ENCODE measurements at regions not wholly inside any gene's neighbourhood (a gene's known extent, or its start where the extent isn't known, plus 50 kb on each side); places are given as distances from the start of the nearest gene placed in this dataset.

GRCh38 chr15:61483599-61483998 is 254.5 kb upstream of the RORA start (continued):
- TF ChIP-seq PREB (CRISPR knock-in tag; IDR thresholded peaks at IDR 0.05; ENCODE audit: borderline replicate concordance), result no peak
- TF ChIP-seq, protein P1, sequence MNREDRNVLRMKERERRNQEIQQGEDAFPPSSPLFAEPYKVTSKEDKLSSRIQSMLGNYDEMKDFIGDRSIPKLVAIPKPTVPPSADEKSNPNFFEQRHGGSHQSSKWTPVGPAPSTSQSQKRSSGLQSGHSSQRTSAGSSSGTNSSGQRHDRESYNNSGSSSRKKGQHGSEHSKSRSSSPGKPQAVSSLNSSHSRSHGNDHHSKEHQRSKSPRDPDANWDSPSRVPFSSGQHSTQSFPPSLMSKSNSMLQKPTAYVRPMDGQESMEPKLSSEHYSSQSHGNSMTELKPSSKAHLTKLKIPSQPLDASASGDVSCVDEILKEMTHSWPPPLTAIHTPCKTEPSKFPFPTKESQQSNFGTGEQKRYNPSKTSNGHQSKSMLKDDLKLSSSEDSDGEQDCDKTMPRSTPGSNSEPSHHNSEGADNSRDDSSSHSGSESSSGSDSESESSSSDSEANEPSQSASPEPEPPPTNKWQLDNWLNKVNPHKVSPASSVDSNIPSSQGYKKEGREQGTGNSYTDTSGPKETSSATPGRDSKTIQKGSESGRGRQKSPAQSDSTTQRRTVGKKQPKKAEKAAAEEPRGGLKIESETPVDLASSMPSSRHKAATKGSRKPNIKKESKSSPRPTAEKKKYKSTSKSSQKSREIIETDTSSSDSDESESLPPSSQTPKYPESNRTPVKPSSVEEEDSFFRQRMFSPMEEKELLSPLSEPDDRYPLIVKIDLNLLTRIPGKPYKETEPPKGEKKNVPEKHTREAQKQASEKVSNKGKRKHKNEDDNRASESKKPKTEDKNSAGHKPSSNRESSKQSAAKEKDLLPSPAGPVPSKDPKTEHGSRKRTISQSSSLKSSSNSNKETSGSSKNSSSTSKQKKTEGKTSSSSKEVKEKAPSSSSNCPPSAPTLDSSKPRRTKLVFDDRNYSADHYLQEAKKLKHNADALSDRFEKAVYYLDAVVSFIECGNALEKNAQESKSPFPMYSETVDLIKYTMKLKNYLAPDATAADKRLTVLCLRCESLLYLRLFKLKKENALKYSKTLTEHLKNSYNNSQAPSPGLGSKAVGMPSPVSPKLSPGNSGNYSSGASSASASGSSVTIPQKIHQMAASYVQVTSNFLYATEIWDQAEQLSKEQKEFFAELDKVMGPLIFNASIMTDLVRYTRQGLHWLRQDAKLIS (CRISPR knock-in tag; IDR thresholded peaks at IDR 0.05; ENCODE audit: borderline replicate concordance), result no peak
- TF ChIP-seq GRHL2 (CRISPR knock-in tag; IDR thresholded peaks at IDR 0.05; ENCODE audit: insufficient replicate concordance, severe bottlenecking), result no peak
- TF ChIP-seq, protein P2, sequence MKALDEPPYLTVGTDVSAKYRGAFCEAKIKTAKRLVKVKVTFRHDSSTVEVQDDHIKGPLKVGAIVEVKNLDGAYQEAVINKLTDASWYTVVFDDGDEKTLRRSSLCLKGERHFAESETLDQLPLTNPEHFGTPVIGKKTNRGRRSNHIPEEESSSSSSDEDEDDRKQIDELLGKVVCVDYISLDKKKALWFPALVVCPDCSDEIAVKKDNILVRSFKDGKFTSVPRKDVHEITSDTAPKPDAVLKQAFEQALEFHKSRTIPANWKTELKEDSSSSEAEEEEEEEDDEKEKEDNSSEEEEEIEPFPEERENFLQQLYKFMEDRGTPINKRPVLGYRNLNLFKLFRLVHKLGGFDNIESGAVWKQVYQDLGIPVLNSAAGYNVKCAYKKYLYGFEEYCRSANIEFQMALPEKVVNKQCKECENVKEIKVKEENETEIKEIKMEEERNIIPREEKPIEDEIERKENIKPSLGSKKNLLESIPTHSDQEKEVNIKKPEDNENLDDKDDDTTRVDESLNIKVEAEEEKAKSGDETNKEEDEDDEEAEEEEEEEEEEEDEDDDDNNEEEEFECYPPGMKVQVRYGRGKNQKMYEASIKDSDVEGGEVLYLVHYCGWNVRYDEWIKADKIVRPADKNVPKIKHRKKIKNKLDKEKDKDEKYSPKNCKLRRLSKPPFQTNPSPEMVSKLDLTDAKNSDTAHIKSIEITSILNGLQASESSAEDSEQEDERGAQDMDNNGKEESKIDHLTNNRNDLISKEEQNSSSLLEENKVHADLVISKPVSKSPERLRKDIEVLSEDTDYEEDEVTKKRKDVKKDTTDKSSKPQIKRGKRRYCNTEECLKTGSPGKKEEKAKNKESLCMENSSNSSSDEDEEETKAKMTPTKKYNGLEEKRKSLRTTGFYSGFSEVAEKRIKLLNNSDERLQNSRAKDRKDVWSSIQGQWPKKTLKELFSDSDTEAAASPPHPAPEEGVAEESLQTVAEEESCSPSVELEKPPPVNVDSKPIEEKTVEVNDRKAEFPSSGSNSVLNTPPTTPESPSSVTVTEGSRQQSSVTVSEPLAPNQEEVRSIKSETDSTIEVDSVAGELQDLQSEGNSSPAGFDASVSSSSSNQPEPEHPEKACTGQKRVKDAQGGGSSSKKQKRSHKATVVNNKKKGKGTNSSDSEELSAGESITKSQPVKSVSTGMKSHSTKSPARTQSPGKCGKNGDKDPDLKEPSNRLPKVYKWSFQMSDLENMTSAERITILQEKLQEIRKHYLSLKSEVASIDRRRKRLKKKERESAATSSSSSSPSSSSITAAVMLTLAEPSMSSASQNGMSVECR (CRISPR knock-in tag; IDR thresholded peaks at IDR 0.05; ENCODE audit: borderline replicate concordance), result no peak

GRCh38 chr15:61481886-61482285 is 252.8 kb upstream of the RORA start:
- ATAC-seq, result no peak
- DNase-seq (ENCODE audit: low spot score), result no peak
- POLR2A ChIA-PET, result no interaction called here
- Mint-ChIP-seq H3K4me3 (no peak overlapping the region), H3K36me3 (no peaks in the 10 kb centered on the region), H3K9me3 (no peaks in the 10 kb centered on the region), H3K27ac (no peak overlapping the region), H3K27me3 (ENCODE audit: low read depth) (no peaks in the 10 kb centered on the region; the same call in 1 of the 2 replicates), H3K4me1 (peaks cover 5% of the 10 kb centered on the region; the same call in 1 of the 2 replicates)
- TF ChIP-seq FOXK1 (CRISPR knock-in tag; IDR thresholded peaks at IDR 0.05) (no peak), TCF7 (CRISPR knock-in tag; IDR thresholded peaks at IDR 0.05; ENCODE audit: low read depth) (no peak), TEAD4 (CRISPR knock-in tag; IDR thresholded peaks at IDR 0.05) (no peak)
- TF ChIP-seq, protein P3, sequence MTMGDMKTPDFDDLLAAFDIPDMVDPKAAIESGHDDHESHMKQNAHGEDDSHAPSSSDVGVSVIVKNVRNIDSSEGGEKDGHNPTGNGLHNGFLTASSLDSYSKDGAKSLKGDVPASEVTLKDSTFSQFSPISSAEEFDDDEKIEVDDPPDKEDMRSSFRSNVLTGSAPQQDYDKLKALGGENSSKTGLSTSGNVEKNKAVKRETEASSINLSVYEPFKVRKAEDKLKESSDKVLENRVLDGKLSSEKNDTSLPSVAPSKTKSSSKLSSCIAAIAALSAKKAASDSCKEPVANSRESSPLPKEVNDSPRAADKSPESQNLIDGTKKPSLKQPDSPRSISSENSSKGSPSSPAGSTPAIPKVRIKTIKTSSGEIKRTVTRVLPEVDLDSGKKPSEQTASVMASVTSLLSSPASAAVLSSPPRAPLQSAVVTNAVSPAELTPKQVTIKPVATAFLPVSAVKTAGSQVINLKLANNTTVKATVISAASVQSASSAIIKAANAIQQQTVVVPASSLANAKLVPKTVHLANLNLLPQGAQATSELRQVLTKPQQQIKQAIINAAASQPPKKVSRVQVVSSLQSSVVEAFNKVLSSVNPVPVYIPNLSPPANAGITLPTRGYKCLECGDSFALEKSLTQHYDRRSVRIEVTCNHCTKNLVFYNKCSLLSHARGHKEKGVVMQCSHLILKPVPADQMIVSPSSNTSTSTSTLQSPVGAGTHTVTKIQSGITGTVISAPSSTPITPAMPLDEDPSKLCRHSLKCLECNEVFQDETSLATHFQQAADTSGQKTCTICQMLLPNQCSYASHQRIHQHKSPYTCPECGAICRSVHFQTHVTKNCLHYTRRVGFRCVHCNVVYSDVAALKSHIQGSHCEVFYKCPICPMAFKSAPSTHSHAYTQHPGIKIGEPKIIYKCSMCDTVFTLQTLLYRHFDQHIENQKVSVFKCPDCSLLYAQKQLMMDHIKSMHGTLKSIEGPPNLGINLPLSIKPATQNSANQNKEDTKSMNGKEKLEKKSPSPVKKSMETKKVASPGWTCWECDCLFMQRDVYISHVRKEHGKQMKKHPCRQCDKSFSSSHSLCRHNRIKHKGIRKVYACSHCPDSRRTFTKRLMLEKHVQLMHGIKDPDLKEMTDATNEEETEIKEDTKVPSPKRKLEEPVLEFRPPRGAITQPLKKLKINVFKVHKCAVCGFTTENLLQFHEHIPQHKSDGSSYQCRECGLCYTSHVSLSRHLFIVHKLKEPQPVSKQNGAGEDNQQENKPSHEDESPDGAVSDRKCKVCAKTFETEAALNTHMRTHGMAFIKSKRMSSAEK (CRISPR knock-in tag; IDR thresholded peaks at IDR 0.05; ENCODE audit: borderline replicate concordance), result no peak
- TF ChIP-seq, protein P4, sequence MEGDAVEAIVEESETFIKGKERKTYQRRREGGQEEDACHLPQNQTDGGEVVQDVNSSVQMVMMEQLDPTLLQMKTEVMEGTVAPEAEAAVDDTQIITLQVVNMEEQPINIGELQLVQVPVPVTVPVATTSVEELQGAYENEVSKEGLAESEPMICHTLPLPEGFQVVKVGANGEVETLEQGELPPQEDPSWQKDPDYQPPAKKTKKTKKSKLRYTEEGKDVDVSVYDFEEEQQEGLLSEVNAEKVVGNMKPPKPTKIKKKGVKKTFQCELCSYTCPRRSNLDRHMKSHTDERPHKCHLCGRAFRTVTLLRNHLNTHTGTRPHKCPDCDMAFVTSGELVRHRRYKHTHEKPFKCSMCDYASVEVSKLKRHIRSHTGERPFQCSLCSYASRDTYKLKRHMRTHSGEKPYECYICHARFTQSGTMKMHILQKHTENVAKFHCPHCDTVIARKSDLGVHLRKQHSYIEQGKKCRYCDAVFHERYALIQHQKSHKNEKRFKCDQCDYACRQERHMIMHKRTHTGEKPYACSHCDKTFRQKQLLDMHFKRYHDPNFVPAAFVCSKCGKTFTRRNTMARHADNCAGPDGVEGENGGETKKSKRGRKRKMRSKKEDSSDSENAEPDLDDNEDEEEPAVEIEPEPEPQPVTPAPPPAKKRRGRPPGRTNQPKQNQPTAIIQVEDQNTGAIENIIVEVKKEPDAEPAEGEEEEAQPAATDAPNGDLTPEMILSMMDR (IDR thresholded peaks at IDR 0.05), result no peak
- CTCF ChIA-PET, result no interaction called here

Data from WTC11 (cell line).